ENCODE measurements at regions not wholly inside any gene's neighbourhood (a gene's known extent, or its start where the extent isn't known, plus 50 kb on each side); places are given as distances from the start of the nearest gene placed in this dataset.

DNA sequence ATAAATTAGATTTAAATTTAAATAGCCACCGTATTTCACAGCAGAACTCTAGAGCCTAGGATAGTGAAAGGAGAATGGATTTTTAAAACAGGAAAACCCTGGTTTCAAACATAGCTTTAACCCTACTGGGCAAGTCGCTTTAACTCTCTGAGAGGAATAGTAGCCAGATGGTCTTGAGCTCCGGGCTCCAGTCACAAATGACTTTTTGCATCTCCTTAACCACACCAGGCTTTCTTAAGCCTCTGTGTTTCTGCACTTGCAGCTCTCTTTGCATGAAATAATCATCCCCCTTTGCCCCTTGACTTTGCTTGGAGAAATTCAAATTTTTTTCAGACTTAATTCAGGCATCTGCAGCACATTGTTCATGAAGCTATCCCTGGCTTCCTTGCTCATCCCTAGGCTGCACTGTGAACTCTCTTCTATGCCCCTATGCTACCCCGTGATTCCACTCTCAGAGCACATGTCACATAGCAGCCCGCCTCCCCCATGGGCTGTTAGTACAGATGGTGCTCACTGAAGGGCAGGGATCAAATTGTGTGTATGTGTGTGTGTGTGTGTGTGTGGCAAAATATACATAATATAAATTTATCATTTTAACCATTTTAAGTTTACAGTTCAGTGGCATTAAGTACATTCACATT is 68.8 kb upstream of the DAB1 start:
- TF ChIP-seq, protein P1, sequence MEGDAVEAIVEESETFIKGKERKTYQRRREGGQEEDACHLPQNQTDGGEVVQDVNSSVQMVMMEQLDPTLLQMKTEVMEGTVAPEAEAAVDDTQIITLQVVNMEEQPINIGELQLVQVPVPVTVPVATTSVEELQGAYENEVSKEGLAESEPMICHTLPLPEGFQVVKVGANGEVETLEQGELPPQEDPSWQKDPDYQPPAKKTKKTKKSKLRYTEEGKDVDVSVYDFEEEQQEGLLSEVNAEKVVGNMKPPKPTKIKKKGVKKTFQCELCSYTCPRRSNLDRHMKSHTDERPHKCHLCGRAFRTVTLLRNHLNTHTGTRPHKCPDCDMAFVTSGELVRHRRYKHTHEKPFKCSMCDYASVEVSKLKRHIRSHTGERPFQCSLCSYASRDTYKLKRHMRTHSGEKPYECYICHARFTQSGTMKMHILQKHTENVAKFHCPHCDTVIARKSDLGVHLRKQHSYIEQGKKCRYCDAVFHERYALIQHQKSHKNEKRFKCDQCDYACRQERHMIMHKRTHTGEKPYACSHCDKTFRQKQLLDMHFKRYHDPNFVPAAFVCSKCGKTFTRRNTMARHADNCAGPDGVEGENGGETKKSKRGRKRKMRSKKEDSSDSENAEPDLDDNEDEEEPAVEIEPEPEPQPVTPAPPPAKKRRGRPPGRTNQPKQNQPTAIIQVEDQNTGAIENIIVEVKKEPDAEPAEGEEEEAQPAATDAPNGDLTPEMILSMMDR (IDR thresholded peaks at IDR 0.05; ENCODE audit: borderline replicate concordance, extremely low read depth, low read length, poor library complexity, severe bottlenecking) = no peak
- no peak for TF ChIP-seq EZH2 (IDR thresholded peaks at IDR 0.05; ENCODE audit: borderline replicate concordance, low read depth, low read length, severe bottlenecking)

Measured in DND-41 (cell line).